ENCODE measurements at regions not wholly inside any gene's neighbourhood (a gene's known extent, or its start where the extent isn't known, plus 50 kb on each side); places are given as distances from the start of the nearest gene placed in this dataset.

GRCh38 chr3:78003090-78003489, 963.2 kb downstream of the ROBO2 start:
- FAIRE-seq, result no peak

GRCh38 chr3:78004571-78004970, 964.7 kb downstream of the ROBO2 start:
- no peak for FAIRE-seq

- no peak for FAIRE-seq
These were observed 973.8 kb downstream of the ROBO2 start for GRCh38 chr3:78013653-78014052.

DNA sequence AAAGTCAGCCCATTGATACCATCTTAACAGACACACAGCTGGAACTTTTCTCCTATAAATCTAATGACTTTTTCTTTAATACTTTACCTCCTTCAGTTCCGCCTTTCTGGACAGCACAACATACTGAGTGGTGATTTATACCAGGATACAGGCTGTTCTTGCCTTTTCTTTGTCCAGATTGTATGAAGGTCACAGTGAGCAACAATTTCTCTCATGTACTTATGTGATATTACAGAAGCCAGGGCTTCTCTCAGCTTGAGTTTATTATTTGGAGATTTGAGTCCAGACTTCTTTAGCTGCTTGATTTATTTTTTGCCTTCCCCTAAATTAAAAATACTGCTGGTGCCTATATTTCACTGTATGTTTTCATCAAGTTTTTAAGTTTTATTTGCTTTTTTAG, 976.0 kb downstream of the ROBO2 start:
- FAIRE-seq, result no peak

- no peak for FAIRE-seq
These were observed 981.8 kb downstream of the ROBO2 start for GRCh38 chr3:78021710-78022109.

GRCh38 chr3:78022232-78022631, 982.3 kb downstream of the ROBO2 start:
- FAIRE-seq, result no peak

DNA sequence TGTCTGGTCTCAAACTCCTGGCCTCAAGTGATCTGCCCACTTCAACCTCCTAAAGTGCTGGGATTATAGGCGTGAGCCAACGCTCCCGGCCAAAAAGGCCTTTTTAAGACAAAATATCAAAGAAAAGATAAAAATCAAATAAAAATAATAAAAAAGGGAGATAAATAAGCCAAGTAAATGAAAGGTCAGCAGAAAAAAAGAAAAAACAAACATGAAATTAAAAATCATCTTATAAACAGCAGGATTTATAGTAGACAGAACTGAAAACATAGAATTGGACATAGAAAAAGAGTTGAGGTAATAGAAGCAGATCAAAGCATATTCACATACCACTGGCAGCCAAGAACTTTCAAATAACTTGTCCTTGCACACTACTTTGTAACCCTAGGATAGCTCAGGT, 983.4 kb downstream of the ROBO2 start:
- no peak for FAIRE-seq

DNA sequence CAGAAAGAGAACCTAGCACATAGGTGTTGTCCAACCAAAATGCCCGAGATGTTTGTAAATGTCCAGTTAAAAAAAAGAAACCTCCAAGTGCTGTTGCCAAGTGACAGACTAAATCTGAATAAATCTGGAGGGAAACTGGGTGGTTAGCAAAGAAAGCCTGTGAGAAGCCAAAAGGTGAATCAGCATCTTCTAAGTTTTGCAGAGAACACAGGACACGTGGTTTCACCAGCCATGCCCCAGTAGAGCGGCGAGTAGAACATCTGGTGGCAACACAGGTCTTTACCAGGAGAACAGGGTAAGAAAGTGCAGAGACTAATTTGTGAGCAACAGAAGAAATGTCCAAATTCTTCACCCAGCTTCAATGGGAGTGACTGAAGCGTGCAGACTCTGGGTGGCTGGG, 986.0 kb downstream of the ROBO2 start:
- FAIRE-seq, result no peak

DNA sequence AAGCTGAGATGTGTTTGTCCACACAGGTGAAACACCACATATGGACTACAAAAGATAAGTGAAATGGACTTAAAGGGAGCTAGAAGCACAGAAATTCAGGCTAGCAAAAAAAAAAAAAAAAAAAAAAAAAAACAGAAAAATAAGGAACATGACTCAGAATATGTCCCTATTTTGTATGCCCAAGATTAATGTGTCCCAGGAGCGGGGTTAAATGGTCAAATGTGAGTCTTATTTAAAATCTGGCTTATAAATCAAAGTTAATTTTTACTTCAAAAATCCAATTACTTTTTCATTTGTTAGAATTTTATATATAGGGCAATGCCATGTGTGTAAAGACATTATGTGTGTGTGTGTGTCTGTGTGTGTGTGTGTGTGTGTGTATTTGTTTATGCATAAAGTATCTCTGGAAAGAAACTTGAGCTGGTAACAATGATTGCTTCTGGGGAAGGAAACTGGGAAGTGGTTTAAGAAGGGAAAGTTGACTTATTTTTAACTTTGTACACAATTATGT, 986.5 kb downstream of the ROBO2 start:
- no peak for FAIRE-seq

DNA sequence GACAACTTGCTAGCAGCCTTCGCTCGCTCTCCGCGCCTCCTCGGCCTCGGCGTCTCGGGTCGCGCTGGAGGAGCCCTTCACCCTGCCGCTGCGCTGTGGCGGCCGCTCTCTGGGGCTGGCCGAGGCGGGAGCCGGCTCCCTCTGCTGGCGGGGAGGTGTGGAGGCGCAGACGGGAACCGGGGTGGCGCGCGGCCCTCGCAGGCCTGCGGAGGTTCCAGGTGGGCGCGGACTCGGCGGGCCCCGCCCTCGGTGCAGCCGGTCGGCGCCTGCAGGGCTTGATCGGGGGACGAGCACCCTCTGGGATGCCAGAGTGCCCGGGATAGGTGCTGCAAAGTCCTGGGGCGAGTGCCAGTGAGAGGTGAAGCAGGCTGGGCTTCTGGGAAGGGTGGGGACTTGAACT, 989.9 kb downstream of the ROBO2 start:
- no peak for FAIRE-seq

DNA sequence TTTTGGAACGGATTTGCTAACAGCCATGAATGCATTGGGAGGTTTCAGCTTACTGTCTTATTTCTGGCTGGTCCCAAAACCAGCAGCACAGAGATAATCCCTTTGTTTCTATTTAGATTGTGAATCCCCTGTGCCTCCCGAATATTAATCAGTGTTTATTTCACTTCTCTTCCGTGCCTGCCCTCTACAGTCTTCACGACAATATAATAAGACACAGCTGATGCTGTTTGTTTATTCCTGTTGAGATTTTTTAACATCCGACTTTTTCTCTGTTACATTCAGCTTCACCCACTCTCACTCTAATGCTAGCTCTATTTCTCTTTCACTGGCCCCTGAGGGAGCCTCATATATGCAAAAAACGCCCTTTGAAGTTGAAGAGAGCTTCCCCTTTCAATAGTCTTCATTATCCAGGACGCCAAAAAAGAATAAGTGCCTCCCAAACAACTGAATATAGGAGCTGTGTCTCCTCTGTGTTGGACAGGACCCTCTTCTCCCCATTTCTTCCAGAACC, 995.3 kb downstream of the ROBO2 start:
- FAIRE-seq, result no peak

DNA sequence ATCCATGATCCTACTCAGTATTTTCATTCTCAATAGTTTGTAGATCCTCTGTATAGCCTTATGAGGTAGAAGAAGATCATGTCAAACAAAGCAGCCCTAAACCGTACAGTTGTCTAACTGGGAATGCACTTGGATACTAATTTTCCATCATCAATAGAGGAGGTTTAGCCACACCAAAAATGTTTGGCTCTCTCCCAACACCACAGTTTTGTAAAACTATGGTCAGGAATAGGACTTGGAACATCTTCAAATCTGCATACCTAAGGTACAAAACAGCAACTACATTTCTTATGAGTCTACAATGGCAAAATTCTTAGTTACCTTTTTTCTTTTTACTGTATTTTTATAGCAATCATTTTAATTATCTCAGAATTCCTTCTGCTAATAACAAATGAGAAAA, 1001.6 kb downstream of the ROBO2 start:
- no peak for FAIRE-seq

GRCh38 chr3:78046566-78046965, 1006.7 kb downstream of the ROBO2 start:
- FAIRE-seq, result no peak

DNA sequence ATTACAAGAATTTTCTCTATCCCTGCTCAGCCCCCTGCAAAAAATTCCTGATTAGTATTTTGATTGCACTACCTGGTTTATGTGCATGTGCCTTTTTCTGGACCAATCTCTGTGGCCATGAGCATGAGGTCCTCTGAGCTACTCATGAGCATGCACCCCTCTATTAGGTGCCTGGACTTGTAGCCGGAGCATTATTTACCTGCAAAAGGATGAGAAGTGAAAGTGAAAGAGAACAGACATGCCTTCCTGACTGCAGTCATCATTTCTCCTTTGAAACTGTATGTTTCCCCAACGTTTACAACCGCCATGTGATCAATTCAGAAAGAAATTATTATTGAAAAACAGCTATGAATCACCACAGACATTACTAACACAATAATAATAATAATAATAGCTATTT, 1008.8 kb downstream of the ROBO2 start:
- FAIRE-seq, result no peak

DNA sequence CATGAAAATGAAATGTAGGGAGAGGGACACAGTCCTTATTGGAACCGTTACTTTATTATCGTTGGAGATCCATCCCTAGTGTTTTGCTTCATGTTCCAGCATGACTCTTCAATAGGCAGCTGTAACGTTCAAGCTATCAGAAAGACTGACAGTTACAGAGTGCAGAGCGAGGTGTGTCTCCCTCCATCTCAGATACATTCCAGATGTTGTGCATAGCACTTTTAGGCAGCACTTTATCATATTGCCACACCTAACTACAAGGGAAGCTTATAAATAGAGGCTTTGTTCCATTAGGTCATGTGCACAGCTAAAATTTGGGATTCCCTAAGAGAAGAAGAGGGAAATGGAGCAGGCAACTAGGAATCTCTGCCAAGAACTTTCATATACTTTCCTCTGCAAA, 1009.6 kb downstream of the ROBO2 start:
- no peak for FAIRE-seq

DNA sequence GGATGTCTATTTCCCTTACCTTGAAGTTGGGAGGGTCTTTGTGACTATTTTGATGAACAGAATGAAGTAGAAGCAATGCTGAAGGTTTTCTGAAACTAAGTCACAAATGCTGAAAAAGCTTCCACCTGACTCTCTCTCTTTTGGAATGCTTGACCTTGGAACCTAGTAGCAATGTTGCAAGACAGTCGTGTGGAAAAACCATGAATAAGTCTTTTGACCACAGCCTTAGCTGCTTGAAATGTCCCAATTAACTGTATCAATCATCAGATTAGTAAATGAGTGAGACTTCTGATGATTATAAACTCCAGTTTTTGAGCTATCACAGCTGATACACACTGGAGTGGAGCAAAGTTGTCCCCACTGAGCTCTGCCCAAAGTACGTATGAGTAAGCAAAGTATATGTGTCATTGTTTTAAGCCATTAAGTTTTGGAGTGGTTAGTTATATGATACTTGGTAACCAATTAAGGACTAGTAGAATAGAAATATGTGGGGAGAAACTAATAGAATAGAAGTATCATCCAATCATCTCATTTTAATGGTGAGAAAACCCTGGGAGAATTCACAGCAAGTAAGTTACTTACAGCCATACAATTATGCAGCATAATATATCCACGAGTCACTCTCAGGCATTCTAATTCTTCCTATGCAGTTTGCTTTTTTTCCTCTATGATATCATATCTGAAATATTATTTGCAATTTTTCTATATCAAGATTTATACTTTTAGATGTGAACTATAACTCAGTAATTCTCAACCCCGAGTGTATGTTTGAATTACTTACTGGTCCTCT, 1010.6 kb downstream of the ROBO2 start:
- FAIRE-seq, result no peak

- no peak for FAIRE-seq
These were observed 1012.8 kb downstream of the ROBO2 start for GRCh38 chr3:78052746-78053145.

GRCh38 chr3:78066287-78066686, 1026.4 kb downstream of the ROBO2 start:
- FAIRE-seq, result no peak

GRCh38 chr3:78070188-78070587, 1030.3 kb downstream of the ROBO2 start:
- FAIRE-seq, result no peak

GRCh38 chr3:78076379-78076778, 1036.5 kb downstream of the ROBO2 start:
- FAIRE-seq, result no peak

DNA sequence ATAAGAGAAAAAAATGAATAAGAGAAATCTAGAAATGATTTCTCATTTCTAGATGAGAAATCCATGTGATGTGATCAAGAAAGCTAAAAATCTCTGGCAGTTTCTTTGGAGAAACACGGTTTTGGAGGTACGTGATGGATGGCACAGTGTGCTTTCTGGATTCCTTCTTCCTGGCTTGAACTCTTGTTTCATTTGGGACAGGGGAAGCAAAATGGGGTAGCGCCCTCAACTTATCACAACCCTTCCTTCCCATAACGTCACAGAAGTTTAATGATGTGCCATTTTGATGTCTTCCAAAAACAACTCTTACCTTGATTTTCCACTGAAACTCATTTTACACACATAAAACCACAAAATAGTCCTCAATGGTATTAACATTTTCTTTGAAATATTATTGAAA, 1037.3 kb downstream of the ROBO2 start:
- no peak for FAIRE-seq

GRCh38 chr3:78077842-78078241, 1037.9 kb downstream of the ROBO2 start:
- FAIRE-seq, result no peak

DNA sequence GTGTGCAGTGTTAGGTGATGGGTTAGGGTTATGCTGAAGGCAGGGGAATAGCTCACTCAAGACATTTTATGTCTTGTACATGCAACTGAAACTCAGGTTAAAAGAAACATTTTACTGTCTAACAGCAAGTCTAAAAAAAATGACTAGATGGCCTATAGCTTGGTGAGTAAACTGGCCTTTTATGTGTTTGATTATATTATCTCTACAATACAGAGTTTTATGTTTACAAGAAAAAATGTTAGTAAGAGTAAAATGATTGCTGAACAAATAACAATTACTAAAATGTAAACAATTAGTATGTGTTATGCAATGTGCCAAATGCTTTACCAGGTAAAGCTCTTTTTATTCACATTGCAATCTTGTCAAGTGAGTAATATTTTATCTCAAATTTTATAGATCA, 1039.6 kb downstream of the ROBO2 start:
- FAIRE-seq, result no peak

DNA sequence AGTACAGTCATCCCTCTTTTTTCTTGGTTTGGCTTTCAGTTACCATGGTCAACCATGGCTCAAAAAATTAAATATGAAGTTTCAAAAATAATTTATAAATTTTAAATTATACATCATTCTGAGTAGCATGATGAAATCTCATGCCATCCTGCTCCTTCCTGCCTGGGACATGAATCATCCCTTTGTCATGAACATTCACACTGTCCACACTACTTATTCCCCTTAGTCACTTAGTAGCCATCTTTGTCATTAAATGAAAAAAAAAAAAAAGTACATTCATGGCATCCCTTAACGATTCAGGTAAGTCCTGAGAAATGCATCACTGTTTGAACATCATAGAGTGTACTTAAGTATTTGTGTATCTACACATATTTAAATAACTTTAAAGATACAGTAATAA, 1046.3 kb downstream of the ROBO2 start:
- no peak for FAIRE-seq

DNA sequence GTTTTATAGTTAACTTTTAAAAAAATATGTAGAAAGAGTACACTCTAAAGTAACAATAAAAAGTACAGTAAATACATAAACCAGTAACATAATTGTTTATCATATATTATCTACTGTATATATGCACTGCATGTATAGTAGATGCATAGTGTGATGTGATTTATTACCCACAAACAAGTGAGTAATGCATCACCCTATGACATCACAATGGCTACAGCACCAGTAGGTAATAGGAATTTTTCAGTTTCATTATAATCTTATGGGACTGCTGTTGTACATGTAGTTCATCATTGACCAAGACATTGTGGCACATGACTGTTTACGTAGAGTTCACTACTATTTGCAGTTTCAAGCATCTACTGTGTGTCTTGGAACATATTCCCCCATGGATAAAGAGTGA, 1047.2 kb downstream of the ROBO2 start:
- no peak for FAIRE-seq
